ENCODE measurements at regions not wholly inside any gene's neighbourhood (a gene's known extent, or its start where the extent isn't known, plus 50 kb on each side); places are given as distances from the start of the nearest gene placed in this dataset.

DNA sequence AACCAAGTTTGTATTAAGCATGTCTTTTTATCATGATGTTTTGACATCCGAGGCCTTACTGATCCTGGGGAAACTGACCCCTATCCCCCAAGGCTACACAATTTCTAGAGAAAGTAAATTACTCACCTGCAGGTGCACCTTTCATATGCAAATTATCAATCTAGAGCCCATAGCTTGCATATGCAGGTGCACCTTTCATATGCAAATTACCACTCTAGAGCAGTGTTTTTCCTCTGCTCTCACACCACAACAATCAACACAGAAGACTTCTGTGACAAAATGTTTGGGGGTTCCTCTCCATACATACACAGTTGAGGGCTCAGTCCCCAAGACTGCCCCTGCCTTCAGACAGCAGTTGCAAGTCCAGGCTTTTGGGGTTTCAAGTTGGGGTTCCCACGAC is 203.7 kb upstream of the RORB start:
- TF ChIP-seq POLR2A (IDR thresholded peaks at IDR 0.05), result no peak
- TF ChIP-seq, protein P1, sequence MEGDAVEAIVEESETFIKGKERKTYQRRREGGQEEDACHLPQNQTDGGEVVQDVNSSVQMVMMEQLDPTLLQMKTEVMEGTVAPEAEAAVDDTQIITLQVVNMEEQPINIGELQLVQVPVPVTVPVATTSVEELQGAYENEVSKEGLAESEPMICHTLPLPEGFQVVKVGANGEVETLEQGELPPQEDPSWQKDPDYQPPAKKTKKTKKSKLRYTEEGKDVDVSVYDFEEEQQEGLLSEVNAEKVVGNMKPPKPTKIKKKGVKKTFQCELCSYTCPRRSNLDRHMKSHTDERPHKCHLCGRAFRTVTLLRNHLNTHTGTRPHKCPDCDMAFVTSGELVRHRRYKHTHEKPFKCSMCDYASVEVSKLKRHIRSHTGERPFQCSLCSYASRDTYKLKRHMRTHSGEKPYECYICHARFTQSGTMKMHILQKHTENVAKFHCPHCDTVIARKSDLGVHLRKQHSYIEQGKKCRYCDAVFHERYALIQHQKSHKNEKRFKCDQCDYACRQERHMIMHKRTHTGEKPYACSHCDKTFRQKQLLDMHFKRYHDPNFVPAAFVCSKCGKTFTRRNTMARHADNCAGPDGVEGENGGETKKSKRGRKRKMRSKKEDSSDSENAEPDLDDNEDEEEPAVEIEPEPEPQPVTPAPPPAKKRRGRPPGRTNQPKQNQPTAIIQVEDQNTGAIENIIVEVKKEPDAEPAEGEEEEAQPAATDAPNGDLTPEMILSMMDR (IDR thresholded peaks at IDR 0.05), result no peak

Measured in testis (tissue), 2 donors.